Fibroblast of lung (primary cell): ENCODE measurements at regions not wholly inside any gene's neighbourhood (a gene's known extent, or its start where the extent isn't known, plus 50 kb on each side); places are given as distances from the start of the nearest gene placed in this dataset.
A peak's percentile ranks its signal among the peaks of the same experiment; 100 is the strongest.

ENCODE experiments used
- DNase-seq, 2 donors: peaks; one replicate each; pipeline versions ENCODE4 v3.0.0 to v3.0.0-alpha.2; 2010; ENCODE audit warnings: low read depth in 2 of 2
- H2AFZ ChIP-seq: 2 replicates; pipeline ENCODE4 v1.5.1; 2012; ENCODE audit warnings: low read length, control low read depth, inconsistent platforms
- H3K27ac ChIP-seq: 2 replicates; pipeline ENCODE4 v1.5.1; 2011; ENCODE audit warnings: low read length, control low read depth; ENCODE audit not compliant: insufficient read depth
- H3K27me3 ChIP-seq: 2 replicates; pipeline ENCODE4 v1.5.1; 2011; ENCODE audit warnings: mild to moderate bottlenecking, low read length; ENCODE audit not compliant: control insufficient read depth, insufficient read depth
- H3K36me3 ChIP-seq: 2 replicates; pipeline ENCODE4 v1.5.1; 2011; ENCODE audit warnings: low read length; ENCODE audit not compliant: control insufficient read depth, insufficient read depth
- H3K4me1 ChIP-seq: 2 replicates; pipeline ENCODE4 v1.5.1; 2011; ENCODE audit warnings: low read length; ENCODE audit not compliant: control insufficient read depth, insufficient read depth; ENCODE audit errors: extremely low read depth
- H3K4me2 ChIP-seq: 2 replicates; pipeline ENCODE4 v1.5.1; 2011; ENCODE audit warnings: low read length, control low read depth; ENCODE audit not compliant: insufficient read depth; ENCODE audit errors: extremely low read depth
- H3K4me3 ChIP-seq, 4 experiments: fragments of 200-600 bp in 1 of 4; sonication (generic) in 1 of 4; replicated peaks in 1 of 4; 2 replicates each; pipeline ENCODE4 v1.5.1; 2011 to 2016; ENCODE audit warnings: low read length in 4 of 4, low read depth in 3 of 4, mild to moderate bottlenecking in 3 of 4, control low read depth in 2 of 4, inconsistent platforms in 1 of 4, mixed read lengths in 1 of 4; ENCODE audit not compliant: insufficient read depth in 1 of 4; ENCODE audit errors: control extremely low read depth in 1 of 4
- H3K79me2 ChIP-seq: 2 replicates; pipeline ENCODE4 v1.5.1; 2012; ENCODE audit warnings: mild to moderate bottlenecking, low read length, inconsistent platforms; ENCODE audit not compliant: control insufficient read depth, insufficient read depth
- H3K9ac ChIP-seq: 2 replicates; pipeline ENCODE4 v1.5.1; 2011; ENCODE audit warnings: mild to moderate bottlenecking, low read length, control low read depth; ENCODE audit not compliant: insufficient read depth
- H3K9me3 ChIP-seq: 2 replicates; pipeline ENCODE4 v1.5.1; 2012; ENCODE audit warnings: low read depth, low read length; ENCODE audit not compliant: control insufficient read depth, insufficient read depth
- H4K20me1 ChIP-seq: 2 replicates; pipeline ENCODE4 v1.5.1; 2011; ENCODE audit warnings: low read length; ENCODE audit not compliant: control insufficient read depth, insufficient read depth; ENCODE audit errors: extremely low read depth
- CTCF ChIP-seq, 2 donors: IDR thresholded peaks in 1 of 2; conservative IDR thresholded peaks in 1 of 2; 1 replicate in 1 of 2; 2 replicates in 1 of 2; pipeline ENCODE4 v1.5.1; 2011 to 2012; ENCODE audit warnings: low read length in 2 of 2, control low read depth in 1 of 2, inconsistent platforms in 1 of 2, low read depth in 1 of 2, mild to moderate bottlenecking in 1 of 2
- EZH2 ChIP-seq: IDR thresholded peaks from 2 replicates; pipeline ENCODE4 v1.5.1; 2012; ENCODE audit warnings: low read length, control low read depth, mild to moderate bottlenecking; ENCODE audit errors: missing control alignments

DNA sequence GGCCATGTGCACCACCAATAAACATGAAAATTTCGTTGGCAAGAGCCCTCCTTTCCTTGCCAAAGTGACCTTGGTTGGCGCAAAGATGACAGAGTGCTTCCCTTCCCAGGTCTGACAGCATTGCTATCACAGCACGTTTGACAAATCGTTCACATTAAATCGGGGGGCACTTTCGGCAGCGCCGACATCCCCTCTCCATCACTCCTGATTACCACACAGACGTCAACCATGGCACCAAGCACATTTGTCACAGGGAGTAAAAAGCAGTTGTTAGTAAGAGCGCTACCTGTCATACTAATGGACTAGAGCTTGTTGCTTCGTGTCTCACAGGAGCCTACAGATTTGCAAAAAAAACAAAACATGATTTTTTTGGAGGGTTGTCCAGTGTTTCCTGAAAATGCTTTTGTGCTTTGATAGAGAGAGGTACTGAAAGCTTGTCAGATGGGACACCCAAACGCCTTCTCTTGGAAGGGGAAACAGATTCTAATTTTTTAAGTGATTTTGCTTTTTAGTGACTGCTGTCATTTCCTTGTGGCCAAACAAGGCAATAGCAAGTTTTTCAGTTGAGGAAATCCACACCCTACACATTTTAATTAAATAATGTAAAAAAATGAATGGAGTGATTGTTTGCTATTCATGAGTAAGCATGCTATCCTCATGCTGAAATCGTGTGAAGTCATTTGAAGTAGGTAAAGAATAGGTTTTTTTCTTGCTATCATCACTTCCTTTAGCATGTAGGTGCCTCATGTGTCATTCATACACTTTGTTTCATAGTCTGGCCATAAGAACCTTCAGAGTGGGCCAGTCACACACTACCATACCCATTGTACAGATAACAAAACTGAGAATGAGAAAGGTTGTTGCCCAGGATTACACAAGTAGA is 682.8 kb upstream of the WWC1 start:
- Histone ChIP-seq H4K20me1 (no peaks in the 10 kb centered on the region), H3K79me2 (no peaks in the 10 kb centered on the region)
- no peak for DNase-seq

GRCh38 chr5:167614294-167615021 is 677.0 kb upstream of the WWC1 start:
- H3K9me3 ChIP-seq, result no peaks in the 10 kb centered on the region
- H3K27ac ChIP-seq, result no peak overlapping the region
- no peaks in the 10 kb centered on the region for H3K4me1 ChIP-seq
- no peaks in the 10 kb centered on the region for H3K36me3 ChIP-seq
- H3K9ac ChIP-seq, result no peak overlapping the region
- TF ChIP-seq CTCF (conservative IDR thresholded peaks at IDR 0.05 in 1 of 2, IDR thresholded peaks at IDR 0.05 in 1 of 2; ENCODE audit: low read depth in 1 of 2, low read length in 2 of 2), result no peak
- TF ChIP-seq EZH2, result no peak
- no peaks in the 10 kb centered on the region for H3K79me2 ChIP-seq
- H3K4me3 ChIP-seq, result no peak overlapping the region
- peak in 1 of 2 donors; percentile 24 for DNase-seq
- peak overlapping the region; percentile 81 for H2AFZ ChIP-seq
- H3K27me3 ChIP-seq, result no peaks in the 10 kb centered on the region
- H4K20me1 ChIP-seq, result no peaks in the 10 kb centered on the region
- no peak overlapping the region for H3K4me2 ChIP-seq

More for the DNA sequence above, 682.8 kb upstream of the WWC1 start:
- Histone ChIP-seq H2AFZ (no peak overlapping the region), H3K4me1 (no peaks in the 10 kb centered on the region), H3K9me3 (no peaks in the 10 kb centered on the region), H3K9ac (no peak overlapping the region), H3K27ac (no peak overlapping the region), H3K36me3 (no peaks in the 10 kb centered on the region), H3K4me3 (no peak overlapping the region), H3K27me3 (no peaks in the 10 kb centered on the region), H3K4me2 (no peak overlapping the region)
- no peak for TF ChIP-seq CTCF (conservative IDR thresholded peaks at IDR 0.05 in 1 of 2, IDR thresholded peaks at IDR 0.05 in 1 of 2; ENCODE audit: low read depth in 1 of 2, low read length in 2 of 2)
- TF ChIP-seq EZH2, result no peak

- Histone ChIP-seq H3K4me1 (no peaks in the 10 kb centered on the region), H3K9ac (no peak overlapping the region), H3K27me3 (no peaks in the 10 kb centered on the region), H3K9me3 (no peaks in the 10 kb centered on the region), H4K20me1 (no peaks in the 10 kb centered on the region), H3K27ac (no peak overlapping the region), H2AFZ (no peak overlapping the region), H3K36me3 (no peaks in the 10 kb centered on the region), H3K79me2 (no peaks in the 10 kb centered on the region), H3K4me3 (no peak overlapping the region), H3K4me2 (no peak overlapping the region)
- TF ChIP-seq CTCF (conservative IDR thresholded peaks at IDR 0.05 in 1 of 2, IDR thresholded peaks at IDR 0.05 in 1 of 2; ENCODE audit: low read depth in 1 of 2, low read length in 2 of 2), result no peak
- no peak for TF ChIP-seq EZH2
- no peak for DNase-seq
Measured at GRCh38 chr5:167616043-167616890, 675.2 kb upstream of the WWC1 start.
